ENCODE measurements at regions not wholly inside any gene's neighbourhood (a gene's known extent, or its start where the extent isn't known, plus 50 kb on each side); places are given as distances from the start of the nearest gene placed in this dataset.
"Not testable (repeated sequence)": the region's sequence is repeated elsewhere in the genome, so short reads cannot be mapped to it uniquely, and the experiment has no call there.

DNA sequence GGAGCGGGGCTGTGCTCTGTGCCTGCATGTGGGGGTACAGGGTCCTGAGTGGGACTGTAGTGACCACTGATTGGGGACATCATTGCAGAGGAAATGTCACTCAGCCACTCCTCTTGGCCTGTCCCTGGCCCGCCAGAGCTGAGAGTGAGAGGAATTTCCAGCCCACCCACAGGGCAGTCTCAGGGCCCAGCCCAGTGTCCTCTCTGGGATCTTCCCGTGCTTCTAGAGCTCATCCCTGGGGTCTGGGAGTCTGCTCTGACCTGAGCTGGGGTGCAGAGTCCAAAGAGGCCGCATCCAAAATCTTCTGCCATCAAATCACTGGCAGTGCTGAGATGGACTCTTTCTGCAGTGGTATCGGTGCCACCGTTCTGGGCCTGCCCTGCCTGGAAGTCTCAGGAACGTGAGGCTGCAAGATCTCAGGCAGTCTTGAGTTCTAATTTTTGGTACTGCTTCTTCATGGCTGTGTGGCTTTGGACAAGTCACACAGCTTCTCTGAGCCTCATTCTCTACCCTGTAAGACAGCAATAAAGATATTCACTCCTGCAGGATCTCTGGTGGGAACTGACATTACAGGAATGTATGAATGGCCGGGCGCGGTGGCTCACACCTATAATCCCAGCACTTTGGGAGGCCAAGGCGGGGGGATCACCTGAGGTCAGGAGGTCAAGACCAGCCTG lies 100.8 kb upstream of the TARDBP start:
- DNase-seq (ENCODE audit: low spot score): no peak

DNA sequence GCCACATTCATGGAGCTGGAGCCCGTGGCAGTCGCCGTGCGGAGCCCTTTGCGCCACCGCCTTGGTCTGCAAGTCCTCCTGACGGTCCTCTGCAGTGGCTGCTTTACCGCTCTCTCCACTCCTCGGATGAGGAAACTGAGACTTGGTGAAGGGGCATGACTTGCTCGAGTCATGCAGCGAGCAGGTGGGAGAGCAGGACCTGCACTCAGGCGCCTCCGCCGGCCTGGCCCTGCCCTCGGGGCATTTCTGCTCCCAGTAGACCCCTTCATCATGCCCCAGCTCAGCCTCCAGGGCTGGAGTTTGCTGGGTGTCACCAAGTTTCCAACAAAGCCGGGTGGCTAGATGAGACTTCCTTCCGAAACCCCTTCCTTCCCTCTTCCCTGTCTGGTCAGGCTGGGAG lies 100.0 kb upstream of the TARDBP start:
- no peak for DNase-seq (ENCODE audit: low spot score)

DNA sequence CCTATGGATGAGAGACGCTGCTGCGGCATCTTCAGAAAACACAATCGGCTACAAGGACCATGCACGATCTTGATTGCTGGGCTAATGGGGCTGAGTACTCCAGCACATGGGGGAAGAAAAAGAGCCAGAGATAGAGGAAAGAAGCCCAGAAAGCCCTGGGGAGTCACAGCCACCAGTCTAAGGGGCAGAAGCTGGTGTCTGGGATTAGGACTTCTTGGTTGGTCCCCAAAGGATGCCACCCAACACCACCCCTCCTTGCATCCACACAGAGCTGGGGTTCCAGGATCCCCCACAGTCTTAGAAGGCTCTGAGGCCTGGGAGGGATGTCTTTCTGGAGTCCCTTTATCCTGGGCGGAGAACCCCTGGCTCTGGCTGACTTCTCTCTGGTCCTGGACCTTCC lies 98.4 kb upstream of the TARDBP start:
- DNase-seq (ENCODE audit: low spot score): no peak

DNA sequence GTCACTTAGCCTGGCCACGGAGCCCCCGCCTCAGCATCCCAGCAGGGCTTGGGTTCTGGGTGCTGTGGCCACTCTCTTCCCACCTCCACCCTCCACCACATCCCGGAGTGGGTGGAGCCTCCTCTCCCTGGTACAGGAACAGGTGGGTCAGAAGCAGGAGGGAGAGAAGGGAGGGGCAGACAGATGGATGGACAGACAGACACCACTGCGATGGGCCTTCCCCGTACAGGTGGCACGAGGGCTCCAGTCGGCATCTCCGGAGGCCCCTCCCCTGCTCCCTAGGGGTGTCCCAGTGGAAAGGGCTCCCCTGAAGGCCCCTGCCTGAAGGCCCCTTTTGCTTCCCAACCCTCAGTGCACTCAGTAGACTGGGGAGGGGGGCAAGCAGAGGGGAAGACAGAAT lies 96.9 kb upstream of the TARDBP start:
- DNase-seq (ENCODE audit: low spot score): no peak

DNA sequence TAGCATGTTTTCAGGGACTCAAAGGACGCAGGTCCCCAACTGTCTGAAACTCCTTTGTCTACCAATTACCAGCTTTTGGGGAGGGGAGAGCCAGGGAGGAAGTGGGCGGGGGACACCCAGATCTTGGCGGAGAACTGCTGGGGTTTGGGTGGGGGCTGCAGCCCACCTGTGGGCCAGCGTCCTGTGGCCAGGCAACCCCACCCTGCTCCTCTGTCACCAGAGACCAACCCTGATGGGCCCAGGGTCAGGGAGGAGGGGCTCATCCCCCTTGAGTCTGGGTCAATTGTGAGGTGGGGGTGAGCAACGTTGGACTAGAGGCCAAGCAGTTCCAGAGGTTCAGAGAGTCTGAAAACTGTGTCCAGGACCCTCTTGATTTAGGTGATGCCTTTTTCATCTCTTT lies 96.1 kb upstream of the TARDBP start:
- no peak for DNase-seq (ENCODE audit: low spot score)

DNA sequence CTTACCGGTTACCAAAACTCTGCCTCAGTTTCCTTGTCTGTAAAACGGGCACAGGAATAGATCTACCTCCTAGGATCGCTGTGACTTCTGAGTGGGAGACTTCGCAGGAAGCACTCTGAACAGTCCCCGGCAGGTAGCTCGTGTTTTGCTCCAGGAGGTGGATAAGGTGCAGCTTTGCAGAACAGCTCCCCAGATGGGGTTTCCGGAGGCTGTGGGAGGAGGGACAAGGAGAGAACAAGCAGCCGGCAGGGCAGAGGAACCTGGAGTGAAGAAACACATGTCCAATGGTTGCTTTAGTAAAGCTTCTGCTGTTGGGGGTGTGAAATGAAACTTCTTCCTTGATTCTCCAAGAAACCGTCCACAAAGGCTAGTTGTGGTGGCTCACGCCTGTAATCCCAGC lies 95.5 kb upstream of the TARDBP start:
- no peak for DNase-seq (ENCODE audit: low spot score)

DNA sequence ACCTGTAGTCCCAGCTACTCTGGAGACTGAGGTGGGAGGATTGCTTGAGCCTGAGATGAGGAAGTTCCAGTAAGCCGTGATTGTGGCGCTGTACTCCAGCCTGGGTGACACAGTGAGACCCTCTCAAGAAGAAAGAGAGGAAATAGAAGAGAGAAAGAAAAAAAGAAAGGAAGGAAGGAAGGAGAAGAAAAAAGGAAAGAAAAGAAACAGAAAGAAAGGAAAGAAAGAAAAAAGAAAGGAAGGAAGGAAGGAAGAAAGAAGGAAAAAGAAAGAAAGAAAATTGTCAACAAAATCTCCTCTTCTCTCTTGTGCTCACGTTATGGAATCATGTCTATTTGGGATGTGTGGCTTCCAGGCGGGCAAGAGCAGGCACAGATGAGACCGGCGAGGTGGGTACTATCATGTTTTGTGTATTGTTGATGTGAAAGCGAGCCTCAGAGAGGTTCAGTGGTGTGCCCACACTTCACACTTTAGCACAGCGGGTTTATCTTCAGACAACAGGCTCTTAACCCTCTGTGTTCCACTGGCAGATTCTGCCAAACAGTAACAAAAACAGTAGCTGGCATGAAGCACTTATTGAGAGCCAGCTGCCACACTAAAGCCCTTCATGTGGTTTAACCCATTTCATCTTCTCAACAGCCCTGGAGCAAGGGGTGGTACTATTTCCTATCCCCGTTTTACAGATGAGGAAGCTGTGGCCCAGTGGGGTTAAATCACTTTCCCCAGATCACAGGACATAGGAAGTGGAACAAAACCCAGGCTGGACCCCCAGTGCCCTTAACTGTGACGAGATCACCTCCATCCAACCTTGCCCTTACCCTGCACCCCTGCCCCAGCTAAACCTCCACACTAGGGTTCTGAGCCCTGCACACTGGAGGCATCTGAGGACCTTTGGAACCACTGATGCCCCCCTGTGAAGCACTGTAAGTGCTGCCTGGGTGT lies 94.7 kb upstream of the TARDBP start:
- DNase-seq (ENCODE audit: low spot score): peak; percentile 29

DNA sequence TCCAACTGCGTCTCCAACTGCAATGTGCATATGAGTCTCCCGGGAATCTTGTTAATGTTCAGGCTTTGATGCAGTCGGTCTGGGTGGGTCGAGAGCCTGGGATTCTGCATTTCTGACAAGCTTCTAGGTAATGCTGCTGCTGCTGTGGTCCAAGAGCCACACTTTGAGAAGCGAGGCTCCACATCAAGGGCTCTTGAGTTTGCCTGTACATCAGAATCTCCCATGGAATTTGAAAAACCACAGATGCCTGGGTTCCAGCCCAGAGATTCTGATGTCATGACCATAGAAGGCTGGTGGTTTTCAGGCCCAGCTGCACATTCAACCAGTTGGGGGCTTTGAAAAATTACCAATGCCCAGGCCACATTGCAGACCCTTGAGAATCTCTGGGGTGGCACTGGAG lies 93.9 kb upstream of the TARDBP start:
- no peak for DNase-seq (ENCODE audit: low spot score)

DNA sequence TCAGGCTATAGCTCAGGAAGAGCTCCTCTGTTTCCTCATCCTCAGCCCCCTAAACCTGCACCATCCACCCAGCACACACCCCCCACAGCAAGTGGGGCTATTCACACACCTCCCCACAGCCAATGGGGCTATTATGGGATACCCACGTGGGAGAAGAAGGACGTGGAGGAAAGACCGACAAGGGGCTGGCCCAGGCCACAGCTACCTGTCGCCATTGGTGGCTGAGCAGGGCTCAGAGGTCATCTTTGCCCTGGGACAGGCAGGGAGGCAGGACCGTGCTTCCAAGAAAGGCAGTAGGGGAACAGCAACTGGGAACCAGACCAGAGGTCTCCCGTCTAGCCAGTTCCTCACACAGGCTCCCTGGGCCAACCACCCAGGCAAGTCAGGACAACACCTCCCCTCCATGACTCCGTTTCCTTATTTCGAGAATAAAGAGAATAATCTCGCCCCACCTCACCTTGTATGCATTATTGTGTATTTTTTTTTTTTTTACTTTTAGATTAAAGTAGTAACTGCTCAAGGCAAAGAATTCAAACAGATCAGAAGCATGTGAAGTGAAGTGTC lies 92.3 kb upstream of the TARDBP start:
- no peak for DNase-seq (ENCODE audit: low spot score)

DNA sequence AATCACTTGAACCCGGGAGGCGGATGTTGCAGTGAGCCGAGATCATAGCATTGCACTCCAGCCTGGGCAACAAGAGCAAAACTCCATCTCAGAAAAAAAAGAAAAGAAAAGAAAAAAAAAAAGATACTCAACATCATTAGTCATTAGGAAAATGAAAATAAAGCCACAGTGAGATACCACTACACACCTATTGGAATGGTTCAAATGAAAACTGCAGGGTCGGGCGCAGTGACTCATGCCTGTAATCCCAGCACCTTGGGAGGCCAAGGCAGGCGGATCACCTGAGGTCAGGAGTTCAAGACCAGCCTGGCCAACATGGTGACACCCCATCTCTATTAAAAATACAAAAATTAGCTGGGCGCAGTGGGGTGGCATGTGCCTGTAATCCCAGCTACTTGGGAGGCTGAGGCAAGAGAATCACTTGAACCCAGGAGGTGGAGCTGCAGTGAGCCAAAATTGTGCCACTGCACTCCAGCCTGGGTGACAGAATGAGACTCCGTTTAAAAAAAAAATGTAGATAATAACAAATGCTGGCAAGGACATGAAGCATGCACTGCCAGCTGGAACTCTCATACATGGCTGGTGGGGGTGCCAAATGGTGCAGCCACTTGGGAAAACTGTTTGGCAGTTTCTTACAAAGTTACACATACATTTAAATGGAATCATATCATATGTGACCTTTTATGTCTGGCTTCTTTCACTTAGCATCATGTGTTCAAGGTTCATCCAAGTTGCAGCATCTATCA lies 90.0 kb upstream of the TARDBP start:
- DNase-seq (ENCODE audit: low spot score): not testable (repeated sequence)

DNA sequence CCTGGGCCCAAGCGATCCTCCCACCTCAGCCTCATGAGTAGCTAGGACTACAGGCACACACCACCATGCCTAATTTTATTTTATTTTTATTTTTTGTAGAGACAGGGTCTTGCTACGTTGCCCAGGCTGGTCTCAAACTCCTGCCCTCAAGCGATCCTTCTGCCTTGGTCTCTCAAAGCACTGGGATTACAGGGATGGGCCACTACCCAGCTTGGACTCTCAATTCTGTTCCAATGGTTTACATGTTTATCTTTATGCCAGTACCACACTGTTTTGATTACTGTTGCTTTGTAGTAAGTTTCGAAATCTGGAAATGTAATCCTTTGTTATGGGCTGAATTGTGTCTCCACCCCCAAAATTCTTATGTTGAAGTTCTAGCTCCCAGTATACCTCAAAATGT lies 88.4 kb upstream of the TARDBP start:
- no peak for DNase-seq (ENCODE audit: low spot score)

DNA sequence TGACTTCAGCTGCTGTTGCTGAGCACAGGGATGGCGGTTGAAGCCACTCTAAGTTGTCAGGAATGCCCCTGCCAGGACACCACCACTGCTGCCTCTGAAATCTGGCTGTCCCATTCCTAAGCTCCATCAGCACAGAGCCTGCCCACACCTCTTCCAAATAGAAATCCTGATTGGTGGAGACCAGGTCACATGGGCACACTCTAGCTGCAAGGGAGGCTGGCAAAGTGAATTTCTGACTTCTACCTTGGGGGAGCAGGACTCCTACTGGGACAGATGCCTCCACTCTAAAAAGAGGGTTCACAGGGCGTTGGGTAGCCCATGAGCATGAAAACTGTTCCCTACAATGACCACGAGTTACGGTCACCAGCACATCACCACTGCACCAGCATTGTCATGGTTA lies 83.8 kb upstream of the TARDBP start:
- no peak for DNase-seq (ENCODE audit: low spot score)

DNA sequence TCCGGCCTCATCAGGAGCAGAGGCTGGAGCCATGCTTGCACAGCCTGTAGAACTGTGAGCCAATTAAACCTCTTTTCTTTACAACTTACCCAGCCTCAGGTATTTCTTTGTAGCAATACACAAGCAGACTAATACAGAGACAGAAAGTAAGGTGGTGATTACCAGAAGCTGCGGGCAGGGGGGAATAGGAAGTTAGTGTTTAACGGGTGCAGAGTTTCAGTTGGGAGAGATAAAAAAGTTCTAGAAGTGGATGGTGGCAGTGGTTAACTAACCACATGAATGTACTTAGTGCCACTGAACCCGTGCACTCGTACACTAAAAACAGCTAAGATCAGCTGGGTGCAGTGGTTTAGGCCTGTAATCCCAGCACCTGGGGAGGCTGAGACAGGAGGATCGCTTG lies 80.4 kb upstream of the TARDBP start:
- peak; percentile 34 for DNase-seq (ENCODE audit: low spot score)

DNA sequence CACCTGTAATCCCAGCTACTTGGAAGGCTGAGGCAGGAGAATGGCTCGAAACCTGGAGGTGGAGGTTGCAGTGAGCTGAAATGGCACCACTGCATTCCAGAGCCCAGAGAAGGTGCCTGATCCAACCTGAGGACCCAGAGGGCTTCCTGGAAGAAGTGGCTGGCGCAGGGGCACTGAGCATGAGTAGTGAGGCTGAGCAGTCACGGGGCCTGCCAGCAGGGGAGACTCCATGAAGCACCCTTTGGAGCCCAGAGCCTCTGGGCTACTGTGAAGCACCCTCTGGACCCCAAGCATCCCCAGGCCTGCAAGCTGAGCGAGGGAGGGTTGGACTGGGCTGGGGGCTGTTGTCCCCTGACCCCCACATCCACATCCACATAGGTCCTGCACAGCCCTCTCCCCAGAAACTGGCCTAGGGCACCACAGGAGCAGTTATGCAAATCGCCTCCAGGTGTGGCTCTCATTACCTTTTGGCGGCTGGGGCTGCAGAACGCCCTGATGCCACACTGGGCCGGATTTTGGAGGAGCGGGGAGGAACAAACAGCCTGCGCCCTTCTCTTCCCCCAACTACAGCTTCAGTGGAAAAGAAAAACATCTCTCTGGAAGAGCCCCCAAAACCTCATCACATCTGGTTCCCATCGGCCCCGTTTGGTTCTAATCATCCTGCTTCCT lies 78.2 kb upstream of the TARDBP start:
- no peak for DNase-seq (ENCODE audit: low spot score)

DNA sequence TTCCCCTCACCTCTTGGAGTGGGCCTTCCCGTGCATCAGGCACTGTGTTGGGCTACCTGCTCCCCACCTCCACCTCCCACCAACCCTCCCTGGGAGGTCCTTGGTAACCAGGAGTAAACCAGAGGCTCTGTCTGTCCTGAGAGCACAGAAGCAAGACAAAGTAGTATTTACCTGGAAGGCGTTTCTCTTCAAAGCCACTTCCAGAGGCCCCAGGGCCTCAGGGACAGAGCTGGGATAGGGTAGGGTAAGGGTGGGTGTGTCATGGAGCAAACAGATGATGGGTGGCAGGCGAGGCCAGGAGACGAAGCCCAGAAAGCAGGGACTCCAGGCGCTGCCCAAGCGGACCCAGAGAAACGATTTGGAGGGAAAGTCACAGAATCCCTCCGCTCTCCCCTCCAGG lies 77.2 kb upstream of the TARDBP start:
- no peak for DNase-seq (ENCODE audit: low spot score)

DNA sequence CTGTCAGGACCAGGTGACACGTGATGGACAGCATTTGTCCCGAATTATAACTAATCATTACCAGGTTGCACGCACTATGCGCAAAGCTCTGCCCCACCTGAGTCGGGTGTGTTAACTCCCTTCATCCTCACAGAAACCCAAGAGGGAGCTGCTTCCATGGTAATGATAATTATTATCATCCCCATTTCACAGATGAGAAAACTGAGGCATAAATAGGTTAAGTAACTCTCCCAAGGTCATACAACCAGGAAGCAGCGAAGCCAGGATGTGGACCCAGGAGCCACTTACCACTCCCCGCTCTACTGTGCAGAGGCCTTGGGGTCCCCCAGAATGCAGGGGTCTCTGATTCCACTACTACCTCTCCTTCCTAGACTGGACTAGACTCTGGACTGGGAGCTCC lies 76.7 kb upstream of the TARDBP start:
- DNase-seq (ENCODE audit: low spot score): no peak

DNA sequence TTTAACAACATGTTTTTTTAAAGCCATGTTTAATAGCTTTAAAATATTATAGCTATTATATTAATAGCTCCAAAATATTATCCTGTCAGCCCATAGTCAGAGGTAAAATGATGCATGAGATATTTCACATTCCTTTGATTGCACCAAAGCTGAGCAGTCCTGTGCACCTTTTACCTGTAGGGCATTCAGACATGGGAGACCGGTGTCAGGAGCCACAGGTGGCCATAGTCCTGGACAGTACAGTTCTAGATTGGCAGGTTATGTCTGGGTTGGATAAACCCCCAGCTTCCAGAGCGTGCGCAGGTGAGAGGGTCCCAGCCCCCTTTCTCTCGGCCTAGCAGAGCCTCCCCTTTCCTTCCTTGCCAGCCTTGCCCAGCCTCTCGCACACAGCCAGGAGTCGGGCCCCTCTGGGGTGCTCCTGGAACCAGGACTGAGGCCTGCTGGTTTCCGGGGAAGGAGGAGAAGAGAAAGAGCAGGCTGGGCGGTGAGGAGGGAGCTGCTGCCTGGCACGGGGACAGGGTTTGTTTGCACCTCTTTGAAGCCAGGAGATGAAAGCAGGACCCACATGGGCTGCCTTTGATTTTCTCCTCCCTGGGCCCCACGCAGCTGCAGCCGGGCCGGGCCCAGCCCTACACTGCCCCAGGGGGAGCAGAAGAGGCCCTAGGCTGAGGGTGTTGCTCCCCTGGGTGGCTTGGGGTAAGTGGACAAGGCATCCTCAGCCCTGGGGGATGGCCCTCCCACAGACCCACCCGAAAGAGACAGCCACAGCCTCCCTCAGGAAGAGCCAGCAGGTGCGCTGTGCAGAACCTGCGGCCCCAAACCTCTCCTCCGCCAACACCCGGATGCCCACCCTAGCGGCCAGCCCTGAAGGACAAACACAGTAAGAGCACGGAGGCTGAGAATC lies 75.2 kb upstream of the TARDBP start:
- DNase-seq (ENCODE audit: low spot score): no peak

DNA sequence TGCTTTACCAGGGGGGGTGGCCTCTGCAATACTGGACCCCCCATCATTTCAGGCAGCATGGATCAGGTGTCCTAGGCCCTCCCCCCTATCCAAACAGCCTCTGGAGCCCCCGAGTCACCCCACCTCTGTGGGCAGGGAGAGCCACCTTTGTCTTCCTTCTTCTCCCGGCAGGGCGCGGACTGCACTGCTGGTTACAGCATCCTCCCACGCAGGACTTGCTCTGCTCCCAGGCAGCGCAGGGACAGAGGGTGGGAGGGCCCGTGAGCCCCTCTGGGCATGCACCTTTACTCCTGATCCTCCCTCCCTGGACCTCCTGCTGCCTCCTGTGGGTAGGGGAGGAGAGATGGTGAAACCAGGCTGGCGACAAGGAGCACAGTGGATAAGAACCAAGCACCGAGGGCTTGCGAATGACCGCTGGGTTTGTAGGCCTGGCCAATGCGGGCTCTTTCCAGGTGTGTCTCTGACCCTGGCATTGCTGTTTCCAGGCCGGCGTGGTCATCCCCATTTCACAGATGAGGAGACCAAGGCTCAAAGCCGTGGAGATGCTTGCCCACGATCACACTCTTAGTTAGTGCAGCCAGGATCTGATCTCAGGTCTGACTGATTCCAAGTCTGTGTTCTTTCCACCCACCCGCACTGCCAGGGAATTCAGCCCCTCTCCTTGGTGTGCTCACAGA lies 73.6 kb upstream of the TARDBP start:
- DNase-seq (ENCODE audit: low spot score): no peak

DNA sequence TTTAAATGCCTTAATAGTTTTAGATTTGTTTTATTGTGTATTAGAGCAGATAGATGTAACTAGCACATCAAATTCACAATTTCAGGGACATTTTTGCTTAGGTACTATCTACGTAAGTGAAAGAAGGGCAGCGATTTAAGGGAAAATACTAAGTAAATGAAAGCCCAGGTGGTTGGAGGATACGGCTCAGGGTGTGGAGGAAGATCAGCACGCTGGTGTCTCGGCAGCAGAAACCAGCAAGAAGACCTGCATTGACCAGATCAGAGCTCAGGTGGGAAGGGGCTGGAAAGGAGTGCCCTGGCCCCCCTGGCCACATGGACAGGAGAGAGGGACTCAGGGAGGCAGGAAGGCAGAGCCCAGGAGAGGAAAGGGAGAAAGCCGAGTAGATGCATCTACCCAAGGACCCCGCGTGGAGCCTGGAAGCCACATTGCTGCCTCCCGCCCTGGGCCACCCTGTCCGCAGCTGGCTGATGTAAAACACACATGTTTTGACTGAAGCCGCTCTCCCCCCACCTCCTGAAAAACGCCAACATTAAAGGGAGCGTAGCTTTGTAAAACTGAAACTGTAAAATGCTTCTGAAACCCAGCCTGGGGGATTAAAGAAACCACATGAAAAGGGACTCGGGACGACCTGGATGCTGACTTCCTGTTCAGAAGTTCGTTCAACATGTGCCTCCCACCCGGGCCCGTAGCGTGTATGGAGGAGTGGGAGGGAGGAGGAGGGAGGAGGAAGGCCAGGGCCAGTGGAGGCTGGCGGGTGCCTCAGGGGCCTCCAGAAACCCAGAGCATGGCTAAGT lies 72.6 kb upstream of the TARDBP start:
- DNase-seq (ENCODE audit: low spot score): peak; percentile 22

DNA sequence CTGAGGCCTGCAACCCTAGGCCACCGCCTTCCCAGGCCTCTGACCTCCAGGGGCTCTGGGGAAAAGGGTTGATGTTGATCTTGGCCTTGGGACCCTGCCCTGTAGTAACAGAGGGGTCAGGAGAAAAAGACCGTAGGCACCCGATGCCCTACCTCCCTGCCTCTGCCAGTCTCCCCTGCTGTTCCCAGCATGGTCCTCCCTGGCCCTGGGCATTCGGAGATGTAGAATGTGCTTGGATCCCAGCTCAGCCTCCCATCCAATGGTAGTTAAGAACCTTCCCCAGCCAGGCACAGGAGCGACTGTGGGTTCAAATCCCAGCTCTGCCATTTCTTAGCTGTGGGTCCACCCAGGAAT lies 72.0 kb upstream of the TARDBP start:
- DNase-seq (ENCODE audit: low spot score): no peak

Measured in CD4-positive, alpha-beta T cell treated with Interleukin-6 at 100 ng/mL for 8 hours (primary cell).